ENCODE measurements at regions not wholly inside any gene's neighbourhood (a gene's known extent, or its start where the extent isn't known, plus 50 kb on each side); places are given as distances from the start of the nearest gene placed in this dataset.
"Not testable (repeated sequence)": the region's sequence is repeated elsewhere in the genome, so short reads cannot be mapped to it uniquely, and the experiment has no call there.

- H3K9me3 ChIP-seq, result no peaks in the 10 kb centered on the region
- no peak overlapping the region for H3K4me3 ChIP-seq
- H3K9ac ChIP-seq, result no peak overlapping the region
- H3K27ac ChIP-seq, result no peak overlapping the region
- TF ChIP-seq Cebpa-rat (IDR thresholded peaks at IDR 0.05), result no peak
- H3K4me1 ChIP-seq, result no peaks in the 10 kb centered on the region
- H3K27me3 ChIP-seq, result no peaks in the 10 kb centered on the region
- no peaks in the 10 kb centered on the region for H3K36me3 ChIP-seq
- no peaks in the 10 kb centered on the region for H4K20me1 ChIP-seq
- no peak overlapping the region for H3K4me2 ChIP-seq
Observed at GRCh38 chr5:163730206-163730756, 224.9 kb downstream of the MAT2B start.

GRCh38 chr5:163731256-163731655 is 225.8 kb downstream of the MAT2B start:
- no peaks in the 10 kb centered on the region for H4K20me1 ChIP-seq
- no peaks in the 10 kb centered on the region for H3K9me3 ChIP-seq
- no peak overlapping the region for H3K4me2 ChIP-seq
- H3K4me3 ChIP-seq, result no peak overlapping the region
- no peak overlapping the region for H3K27ac ChIP-seq
- no peaks in the 10 kb centered on the region for H3K36me3 ChIP-seq
- H3K27me3 ChIP-seq, result no peaks in the 10 kb centered on the region
- TF ChIP-seq Cebpa-rat (IDR thresholded peaks at IDR 0.05), result no peak
- H3K9ac ChIP-seq, result no peak overlapping the region
- no peaks in the 10 kb centered on the region for H3K4me1 ChIP-seq

GRCh38 chr5:163735069-163735468 is 229.7 kb downstream of the MAT2B start:
- no peaks in the 10 kb centered on the region for H3K36me3 ChIP-seq
- no peaks in the 10 kb centered on the region for H3K4me1 ChIP-seq
- H3K4me2 ChIP-seq, result no peak overlapping the region
- H3K4me3 ChIP-seq, result no peak overlapping the region
- TF ChIP-seq Cebpa-rat (IDR thresholded peaks at IDR 0.05), result no peak
- H3K27me3 ChIP-seq, result no peaks in the 10 kb centered on the region
- no peak overlapping the region for H3K27ac ChIP-seq
- H3K9me3 ChIP-seq, result no peaks in the 10 kb centered on the region
- no peaks in the 10 kb centered on the region for H4K20me1 ChIP-seq
- H3K9ac ChIP-seq, result no peak overlapping the region

GRCh38 chr5:163747586-163747985 is 242.2 kb downstream of the MAT2B start:
- Histone ChIP-seq H3K9ac (no peak overlapping the region), H3K4me3 (no peak overlapping the region), H3K27me3 (no peaks in the 10 kb centered on the region), H3K27ac (no peak overlapping the region), H3K4me2 (no peak overlapping the region), H3K4me1 (no peaks in the 10 kb centered on the region), H3K36me3 (no peaks in the 10 kb centered on the region), H3K9me3 (peaks cover 9% of the 10 kb centered on the region), H4K20me1 (no peaks in the 10 kb centered on the region)
- TF ChIP-seq Cebpa-rat (IDR thresholded peaks at IDR 0.05), result no peak

GRCh38 chr5:163748934-163749333 is 243.5 kb downstream of the MAT2B start:
- TF ChIP-seq Cebpa-rat (IDR thresholded peaks at IDR 0.05), result no peak
- Histone ChIP-seq H3K4me3 (no peak overlapping the region), H4K20me1 (no peaks in the 10 kb centered on the region), H3K36me3 (no peaks in the 10 kb centered on the region), H3K4me1 (no peaks in the 10 kb centered on the region), H3K9me3 (peaks cover 9% of the 10 kb centered on the region), H3K27ac (no peak overlapping the region), H3K4me2 (no peak overlapping the region), H3K27me3 (no peaks in the 10 kb centered on the region), H3K9ac (no peak overlapping the region)

GRCh38 chr5:163750415-163750814 is 245.0 kb downstream of the MAT2B start:
- not testable (repeated sequence) for H3K9ac ChIP-seq, H3K36me3 ChIP-seq, H3K27me3 ChIP-seq, H3K4me3 ChIP-seq, H3K9me3 ChIP-seq, H3K27ac ChIP-seq, H4K20me1 ChIP-seq, H3K4me2 ChIP-seq, H3K4me1 ChIP-seq

GRCh38 chr5:163755505-163755904 is 250.1 kb downstream of the MAT2B start:
- TF ChIP-seq Cebpa-rat (IDR thresholded peaks at IDR 0.05), result no peak
- no peak overlapping the region for H3K4me2 ChIP-seq
- H3K4me3 ChIP-seq, result no peak overlapping the region
- H3K9ac ChIP-seq, result no peak overlapping the region
- no peak overlapping the region for H3K27ac ChIP-seq
- no peaks in the 10 kb centered on the region for H3K27me3 ChIP-seq
- H3K36me3 ChIP-seq, result no peaks in the 10 kb centered on the region
- H4K20me1 ChIP-seq, result no peaks in the 10 kb centered on the region
- H3K9me3 ChIP-seq, result peaks cover 4% of the 10 kb centered on the region
- H3K4me1 ChIP-seq, result no peaks in the 10 kb centered on the region

- H3K27ac ChIP-seq, result no peak overlapping the region
- H4K20me1 ChIP-seq, result no peaks in the 10 kb centered on the region
- no peak for TF ChIP-seq Cebpa-rat (IDR thresholded peaks at IDR 0.05)
- no peaks in the 10 kb centered on the region for H3K4me1 ChIP-seq
- H3K36me3 ChIP-seq, result no peaks in the 10 kb centered on the region
- H3K27me3 ChIP-seq, result no peaks in the 10 kb centered on the region
- no peak overlapping the region for H3K4me3 ChIP-seq
- H3K4me2 ChIP-seq, result no peak overlapping the region
- no peaks in the 10 kb centered on the region for H3K9me3 ChIP-seq
- H3K9ac ChIP-seq, result no peak overlapping the region
Observed at GRCh38 chr5:163756170-163756569, 250.8 kb downstream of the MAT2B start.

- no peaks in the 10 kb centered on the region for H3K36me3 ChIP-seq
- TF ChIP-seq Cebpa-rat (IDR thresholded peaks at IDR 0.05), result no peak
- H4K20me1 ChIP-seq, result no peaks in the 10 kb centered on the region
- H3K9ac ChIP-seq, result no peak overlapping the region
- H3K27ac ChIP-seq, result no peak overlapping the region
- H3K9me3 ChIP-seq, result no peaks in the 10 kb centered on the region
- no peak overlapping the region for H3K4me3 ChIP-seq
- H3K4me2 ChIP-seq, result no peak overlapping the region
- H3K27me3 ChIP-seq, result no peaks in the 10 kb centered on the region
- no peaks in the 10 kb centered on the region for H3K4me1 ChIP-seq
Observed at GRCh38 chr5:163757344-163757743, 251.9 kb downstream of the MAT2B start.

GRCh38 chr5:163758283-163758711 is 252.9 kb downstream of the MAT2B start:
- H4K20me1 ChIP-seq, result no peaks in the 10 kb centered on the region
- no peaks in the 10 kb centered on the region for H3K36me3 ChIP-seq
- no peaks in the 10 kb centered on the region for H3K9me3 ChIP-seq
- H3K27ac ChIP-seq, result no peak overlapping the region
- TF ChIP-seq Cebpa-rat (IDR thresholded peaks at IDR 0.05), result no peak
- no peak overlapping the region for H3K4me3 ChIP-seq
- H3K4me1 ChIP-seq, result no peaks in the 10 kb centered on the region
- H3K4me2 ChIP-seq, result no peak overlapping the region
- no peaks in the 10 kb centered on the region for H3K27me3 ChIP-seq
- no peak overlapping the region for H3K9ac ChIP-seq
